ENCODE measurements at regions not wholly inside any gene's neighbourhood (a gene's known extent, or its start where the extent isn't known, plus 50 kb on each side); places are given as distances from the start of the nearest gene placed in this dataset.

DNA sequence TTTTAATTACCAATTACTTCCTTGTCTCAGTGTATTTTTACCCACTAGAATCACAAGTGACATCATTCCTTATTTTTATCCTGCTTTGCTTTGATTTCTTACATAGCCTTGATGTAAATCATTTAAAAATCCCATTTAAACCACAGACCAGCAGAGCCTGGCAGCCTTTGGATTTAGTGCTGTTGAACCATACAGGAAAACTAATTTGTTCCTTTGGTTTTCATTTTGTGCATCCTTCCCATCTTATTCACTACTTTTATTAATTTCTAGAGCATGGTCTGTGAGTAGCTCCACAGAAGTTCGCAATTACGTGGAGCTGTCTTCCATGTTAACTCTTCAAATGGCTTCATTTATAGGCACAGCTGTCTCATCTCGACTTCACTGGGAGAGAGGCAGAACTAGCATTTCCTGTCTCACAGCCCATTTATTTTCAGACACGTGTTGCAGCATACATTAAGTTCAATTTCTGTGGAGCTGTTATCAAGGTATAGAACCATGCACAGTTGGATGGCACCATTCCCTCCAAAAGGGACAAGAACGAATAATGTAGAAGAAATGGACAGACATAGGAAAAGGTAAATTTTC lies 235.3 kb downstream of the MRPL39 start:
- TF ChIP-seq EP300 (IDR thresholded peaks at IDR 0.05): no peak
- TF ChIP-seq, protein P1, sequence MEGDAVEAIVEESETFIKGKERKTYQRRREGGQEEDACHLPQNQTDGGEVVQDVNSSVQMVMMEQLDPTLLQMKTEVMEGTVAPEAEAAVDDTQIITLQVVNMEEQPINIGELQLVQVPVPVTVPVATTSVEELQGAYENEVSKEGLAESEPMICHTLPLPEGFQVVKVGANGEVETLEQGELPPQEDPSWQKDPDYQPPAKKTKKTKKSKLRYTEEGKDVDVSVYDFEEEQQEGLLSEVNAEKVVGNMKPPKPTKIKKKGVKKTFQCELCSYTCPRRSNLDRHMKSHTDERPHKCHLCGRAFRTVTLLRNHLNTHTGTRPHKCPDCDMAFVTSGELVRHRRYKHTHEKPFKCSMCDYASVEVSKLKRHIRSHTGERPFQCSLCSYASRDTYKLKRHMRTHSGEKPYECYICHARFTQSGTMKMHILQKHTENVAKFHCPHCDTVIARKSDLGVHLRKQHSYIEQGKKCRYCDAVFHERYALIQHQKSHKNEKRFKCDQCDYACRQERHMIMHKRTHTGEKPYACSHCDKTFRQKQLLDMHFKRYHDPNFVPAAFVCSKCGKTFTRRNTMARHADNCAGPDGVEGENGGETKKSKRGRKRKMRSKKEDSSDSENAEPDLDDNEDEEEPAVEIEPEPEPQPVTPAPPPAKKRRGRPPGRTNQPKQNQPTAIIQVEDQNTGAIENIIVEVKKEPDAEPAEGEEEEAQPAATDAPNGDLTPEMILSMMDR (IDR thresholded peaks at IDR 0.05): no peak
